ENCODE measurements at regions not wholly inside any gene's neighbourhood (a gene's known extent, or its start where the extent isn't known, plus 50 kb on each side); places are given as distances from the start of the nearest gene placed in this dataset.

GRCh38 chr18:75529394-75529793 is 101.9 kb upstream of the SMIM21 start:
- Histone ChIP-seq H3K27me3 (ENCODE audit: insufficient read depth, poor library complexity, severe bottlenecking) (no peaks in the 10 kb centered on the region), H3K27ac (replicated peaks) (no peak overlapping the region), H3K4me3 (replicated peaks; ENCODE audit: insufficient read depth, low read length) (no peak overlapping the region)
- no peak for DNase-seq (ENCODE audit: low read depth in 1 of 2, low spot score in 1 of 2)
- TF ChIP-seq POLR2AphosphoS5 (IDR thresholded peaks at IDR 0.05; ENCODE audit: low read depth) (no peak), GABPA (IDR thresholded peaks at IDR 0.05; ENCODE audit: low read depth) (no peak), SPI1 (IDR thresholded peaks at IDR 0.05; ENCODE audit: borderline replicate concordance, low read depth) (no peak), REST (IDR thresholded peaks at IDR 0.05; ENCODE audit: insufficient replicate concordance, low read depth) (no peak), CTCF (IDR thresholded peaks at IDR 0.05; ENCODE audit: insufficient read depth, low read length) (no peak)

DNA sequence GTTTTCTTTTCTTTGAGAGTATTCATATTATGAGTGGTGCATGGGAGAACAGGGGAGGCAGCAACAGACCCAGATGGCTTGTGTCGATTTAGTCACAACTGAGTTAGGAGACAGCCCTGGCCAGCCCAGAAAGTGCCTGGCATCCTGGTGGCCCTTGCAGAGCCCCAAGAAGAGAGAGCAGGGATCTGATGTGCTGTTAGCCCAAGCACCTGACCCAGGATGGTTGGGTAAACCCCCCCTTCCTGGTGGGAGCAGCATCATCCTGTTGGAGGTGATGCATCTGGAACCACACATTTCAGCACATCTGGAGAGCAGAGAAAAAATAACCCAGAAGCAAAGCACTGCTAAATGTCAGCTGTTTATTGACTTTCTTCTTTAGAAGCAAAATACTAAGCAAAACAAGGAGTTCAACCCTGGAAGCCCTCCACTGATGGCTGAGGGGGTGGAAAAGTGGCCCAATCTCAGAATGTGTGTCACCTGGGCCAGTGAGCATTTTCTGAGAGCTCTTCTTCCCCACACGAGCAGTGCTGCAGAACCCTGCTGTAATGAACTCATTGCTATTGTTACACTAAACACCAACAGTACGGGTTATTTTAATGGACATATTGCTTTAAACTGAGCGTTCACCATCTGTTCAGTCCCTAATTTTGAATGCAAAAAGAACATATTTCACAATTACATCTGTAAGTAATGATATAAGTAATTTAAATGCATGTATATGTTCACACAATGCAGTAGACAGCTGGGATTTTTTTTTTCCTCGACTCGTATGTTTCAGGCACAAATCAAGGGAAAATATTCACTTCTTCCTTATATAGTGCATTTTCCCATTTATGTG is 100.6 kb upstream of the SMIM21 start:
- H3K27me3 ChIP-seq (ENCODE audit: insufficient read depth, poor library complexity, severe bottlenecking): no peaks in the 10 kb centered on the region
- TF ChIP-seq REST (IDR thresholded peaks at IDR 0.05; ENCODE audit: insufficient replicate concordance, low read depth) (no peak), SPI1 (IDR thresholded peaks at IDR 0.05; ENCODE audit: borderline replicate concordance, low read depth) (no peak), GABPA (IDR thresholded peaks at IDR 0.05; ENCODE audit: low read depth) (no peak), POLR2AphosphoS5 (IDR thresholded peaks at IDR 0.05; ENCODE audit: low read depth) (no peak), CTCF (IDR thresholded peaks at IDR 0.05; ENCODE audit: insufficient read depth, low read length) (no peak)
- no peak overlapping the region for H3K4me3 ChIP-seq (replicated peaks; ENCODE audit: insufficient read depth, low read length)
- DNase-seq (ENCODE audit: low read depth in 1 of 2, low spot score in 1 of 2): no peak
- no peak overlapping the region for H3K27ac ChIP-seq (replicated peaks)

GRCh38 chr18:75526038-75526437 is 98.5 kb upstream of the SMIM21 start:
- no peak for DNase-seq (ENCODE audit: low read depth in 1 of 2, low spot score in 1 of 2)
- Histone ChIP-seq H3K27me3 (ENCODE audit: insufficient read depth, poor library complexity, severe bottlenecking) (no peaks in the 10 kb centered on the region), H3K27ac (replicated peaks) (no peak overlapping the region), H3K4me3 (replicated peaks; ENCODE audit: insufficient read depth, low read length) (no peak overlapping the region)
- TF ChIP-seq SPI1 (IDR thresholded peaks at IDR 0.05; ENCODE audit: borderline replicate concordance, low read depth): no peak
- no peak for TF ChIP-seq POLR2AphosphoS5 (IDR thresholded peaks at IDR 0.05; ENCODE audit: low read depth)
- TF ChIP-seq REST (IDR thresholded peaks at IDR 0.05; ENCODE audit: insufficient replicate concordance, low read depth): no peak
- TF ChIP-seq GABPA (IDR thresholded peaks at IDR 0.05; ENCODE audit: low read depth): no peak
- TF ChIP-seq CTCF (IDR thresholded peaks at IDR 0.05; ENCODE audit: insufficient read depth, low read length): no peak

Data from HL-60 (cell line).